Activated gamma-delta T cell treated with anti-CD3 and anti-CD28 coated beads, Interleukin-2, amount 50 U/mL, for 16 hours (primary cell): ENCODE measurements at regions not wholly inside any gene's neighbourhood (a gene's known extent, or its start where the extent isn't known, plus 50 kb on each side); places are given as distances from the start of the nearest gene placed in this dataset.

ENCODE experiments used
- DNase-seq: peaks from one replicate; pipeline ENCODE4 v3.0.0-alpha.2; 2020; ENCODE audit warnings: low read depth

DNA sequence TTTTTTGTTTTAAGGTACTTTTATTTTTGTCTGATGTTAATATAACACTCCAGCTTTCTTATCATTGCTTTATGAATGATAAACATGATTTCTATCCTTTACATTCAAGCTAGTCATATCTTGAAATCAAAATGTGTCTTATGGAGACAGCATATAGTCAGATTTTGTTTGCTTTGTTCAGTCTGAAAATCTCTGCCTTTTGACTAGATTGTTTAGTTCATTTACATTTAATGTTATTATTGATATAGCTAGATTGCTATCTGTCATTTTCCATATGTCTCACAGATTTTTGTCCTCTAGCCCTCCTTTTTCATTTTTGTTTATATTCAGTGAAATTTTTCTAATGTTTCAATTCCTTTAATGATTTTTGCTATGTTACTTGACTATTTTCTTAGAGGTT lies 332.8 kb downstream of the SMOC2 start:
- no peak for DNase-seq

DNA sequence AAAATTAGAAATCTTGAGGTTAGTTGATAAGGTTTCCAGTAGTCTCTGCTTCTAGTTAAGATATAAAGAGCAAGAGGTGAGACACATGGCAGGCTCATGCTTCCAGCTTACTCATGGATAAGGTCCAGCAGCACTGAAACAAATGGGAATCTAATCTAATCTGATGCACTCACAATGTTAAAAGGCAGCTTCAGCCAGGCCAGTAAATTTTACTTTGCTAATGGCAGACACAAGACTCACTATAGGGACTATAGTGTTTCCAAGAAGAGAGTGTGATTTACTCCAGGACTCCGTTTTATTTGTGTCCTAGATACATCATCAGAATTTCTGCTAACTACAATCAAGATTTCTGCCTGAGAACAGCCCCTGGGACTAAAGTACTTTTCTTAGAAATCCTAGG lies 324.8 kb downstream of the SMOC2 start:
- DNase-seq, result no peak

DNA sequence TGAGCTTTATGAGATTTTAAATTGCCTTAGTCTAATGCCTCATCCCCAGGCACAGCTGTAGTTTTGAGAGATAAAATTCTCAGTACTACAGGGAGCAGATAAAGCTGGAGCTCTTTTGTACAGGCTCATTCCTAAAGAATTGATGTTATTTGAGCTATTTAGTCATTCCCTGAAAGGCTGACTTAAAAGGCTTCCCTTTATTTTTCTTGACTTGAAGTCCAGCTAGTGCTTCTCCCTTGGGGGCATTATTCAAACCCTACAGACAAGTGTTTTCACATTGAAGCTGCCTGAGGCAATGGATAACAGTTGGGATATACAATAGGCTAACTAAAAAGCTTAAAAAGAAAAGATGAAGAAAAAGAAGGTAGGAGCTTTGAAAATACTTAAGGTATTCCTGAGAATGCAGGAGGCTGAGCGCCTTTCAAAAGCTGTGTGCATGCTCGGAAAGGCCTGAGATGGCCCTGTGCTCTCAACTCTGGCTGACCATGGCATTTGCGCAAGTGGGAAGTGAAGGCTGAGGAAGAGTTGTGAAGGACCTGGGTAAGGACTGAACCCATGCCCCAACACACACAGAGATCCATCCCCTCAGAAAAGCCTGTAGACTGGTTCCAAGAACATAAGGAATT lies 315.1 kb downstream of the SMOC2 start:
- DNase-seq, result no peak

DNA sequence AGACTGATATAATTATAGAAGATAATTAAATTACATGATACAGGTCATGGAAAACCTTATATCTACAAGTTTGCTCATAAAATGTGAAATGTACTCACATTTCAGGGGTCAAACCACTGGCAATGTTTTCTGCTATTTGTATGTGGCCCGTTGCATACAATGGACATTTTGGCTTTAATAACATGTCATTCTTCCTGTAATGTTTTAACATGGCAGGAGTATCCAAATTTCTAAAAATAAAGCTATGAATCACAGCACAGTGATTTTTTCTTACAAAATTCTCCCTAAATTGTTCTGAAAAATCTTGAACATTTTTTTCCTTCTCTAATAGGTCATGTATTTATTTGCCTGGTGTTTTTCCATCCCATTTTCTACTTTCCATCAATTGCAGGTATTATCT lies 305.7 kb downstream of the SMOC2 start:
- no peak for DNase-seq

DNA sequence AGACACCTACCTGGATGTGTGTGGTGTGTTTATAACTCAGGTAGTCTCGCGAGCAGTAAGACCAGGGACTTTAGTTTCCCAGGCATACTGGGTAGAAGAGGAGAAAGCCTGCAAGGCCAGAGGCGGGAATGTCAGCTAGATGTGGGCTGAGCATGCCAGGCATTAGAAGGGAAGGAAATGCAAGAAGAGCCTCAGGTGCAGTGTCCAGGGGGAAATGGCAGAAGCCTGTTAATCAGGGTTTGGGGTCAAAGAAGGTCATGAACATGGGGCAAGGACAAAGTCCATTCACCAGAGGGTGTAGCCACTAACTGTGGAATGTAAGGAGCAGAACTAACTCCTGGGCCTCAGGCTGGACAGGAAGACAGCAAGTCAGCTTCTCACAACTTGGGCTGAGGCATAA lies 305.0 kb downstream of the SMOC2 start:
- DNase-seq, result no peak

DNA sequence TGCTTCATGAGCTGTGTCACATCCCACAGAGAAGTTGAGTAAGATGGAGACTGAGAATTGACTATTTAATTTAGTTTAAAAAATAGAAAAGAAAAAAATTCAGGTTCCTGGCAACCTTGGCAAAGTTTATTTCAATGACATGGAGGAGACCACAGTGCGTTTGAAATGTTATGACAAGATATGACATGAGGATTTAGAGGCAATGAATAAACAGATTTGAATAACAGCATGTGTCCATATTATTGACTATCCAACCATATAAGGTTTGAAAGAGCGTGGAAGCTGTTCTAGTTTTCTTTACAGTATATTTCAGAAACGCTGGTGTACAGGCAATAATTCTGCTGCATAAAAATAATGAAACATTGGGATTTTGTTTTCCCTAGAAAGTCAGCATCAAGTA lies 303.9 kb downstream of the SMOC2 start:
- no peak for DNase-seq

DNA sequence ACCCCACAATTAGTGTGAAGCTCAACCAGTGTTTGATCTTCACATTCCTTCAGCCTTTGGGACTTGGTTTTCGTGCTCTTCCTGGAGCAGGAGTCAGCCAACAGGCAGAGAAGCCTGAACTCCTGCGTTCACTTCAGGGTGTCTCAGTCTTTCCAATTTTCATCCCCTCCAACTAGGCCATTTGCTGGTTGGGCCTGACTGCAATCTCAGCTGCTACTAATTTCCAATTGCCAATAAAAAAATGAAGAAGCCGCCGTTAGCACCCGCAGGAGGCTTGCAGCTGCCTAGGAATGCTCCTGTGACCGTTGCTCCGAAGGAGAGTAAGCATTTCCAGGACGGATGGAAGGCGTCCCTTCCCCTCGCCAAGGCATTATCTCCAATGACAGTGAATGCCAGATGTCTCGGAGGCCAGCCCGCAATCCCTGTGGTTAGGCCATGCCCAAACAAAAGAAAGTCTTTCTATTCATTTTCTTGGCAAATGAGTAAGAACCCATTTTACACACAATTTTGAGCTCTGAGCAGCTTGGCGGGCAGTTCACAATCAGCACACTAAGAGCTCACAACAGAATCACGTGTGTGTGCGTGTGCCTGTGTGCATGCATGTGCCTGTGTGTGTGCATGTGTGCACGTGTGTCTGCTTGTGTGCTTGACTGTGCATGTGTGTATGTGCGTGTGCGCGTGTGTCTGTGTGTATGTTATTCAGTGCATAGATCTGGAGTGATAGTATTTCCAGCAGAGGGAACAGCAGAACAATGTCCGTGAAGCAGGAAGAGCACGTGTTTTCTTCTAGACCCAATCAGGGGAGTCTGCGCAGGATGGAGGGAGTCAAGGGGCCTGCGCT lies 301.2 kb downstream of the SMOC2 start:
- no peak for DNase-seq

DNA sequence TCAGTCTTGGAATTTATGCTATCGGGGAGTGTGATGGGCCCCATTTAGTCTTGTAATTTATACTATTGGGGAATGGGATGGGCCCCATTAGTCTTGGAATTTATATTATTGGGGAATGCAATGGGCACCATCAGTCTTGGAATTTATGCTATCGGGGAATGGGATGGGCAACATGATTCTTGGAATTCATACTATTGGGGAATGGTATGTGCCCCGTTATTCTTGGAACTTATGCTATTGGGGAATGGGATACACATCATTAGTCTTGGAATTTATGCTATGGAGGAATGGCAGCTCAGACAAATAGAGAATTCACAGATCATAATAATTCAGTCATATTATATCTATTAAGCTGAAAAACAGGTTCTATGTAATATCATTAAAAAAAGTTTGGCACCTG lies 300.3 kb downstream of the SMOC2 start:
- DNase-seq, result no peak

DNA sequence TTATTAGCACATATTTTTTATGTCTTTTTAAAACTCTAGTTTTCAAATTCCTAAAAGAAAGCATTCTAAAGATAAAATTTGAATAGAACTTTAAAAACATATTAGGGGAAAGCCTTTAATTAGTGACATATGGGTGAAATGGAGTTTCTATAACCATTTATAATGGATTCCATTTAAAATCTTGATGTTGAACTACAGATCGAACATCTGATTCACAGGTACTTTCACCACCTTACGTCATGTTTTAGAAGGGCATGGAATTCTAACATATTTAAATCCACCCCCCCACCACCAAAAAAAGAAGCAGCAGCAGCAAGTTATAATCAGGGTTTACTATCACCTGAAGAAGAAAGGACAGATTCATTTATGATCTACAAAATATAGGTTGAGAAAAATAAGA lies 298.4 kb downstream of the SMOC2 start:
- DNase-seq, result no peak

DNA sequence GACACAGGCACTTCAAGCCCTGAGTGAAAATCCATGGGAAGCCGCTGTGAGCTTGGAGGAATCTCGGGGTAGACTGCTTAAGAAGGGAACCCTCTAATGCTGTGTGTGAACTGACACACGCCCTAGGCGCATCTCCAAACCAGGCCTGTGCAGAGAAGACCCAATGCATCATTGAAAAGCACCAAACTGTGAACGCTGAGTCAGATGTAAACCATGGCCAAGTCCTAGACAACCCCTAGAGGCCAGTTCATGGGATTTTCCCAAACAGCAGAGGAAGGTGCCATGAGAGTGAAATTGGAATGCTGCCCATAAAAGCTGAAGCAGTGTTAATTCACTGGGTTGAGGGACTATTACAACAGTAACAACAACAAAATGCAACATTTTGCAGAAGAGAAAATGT lies 296.5 kb downstream of the SMOC2 start:
- DNase-seq, result no peak

DNA sequence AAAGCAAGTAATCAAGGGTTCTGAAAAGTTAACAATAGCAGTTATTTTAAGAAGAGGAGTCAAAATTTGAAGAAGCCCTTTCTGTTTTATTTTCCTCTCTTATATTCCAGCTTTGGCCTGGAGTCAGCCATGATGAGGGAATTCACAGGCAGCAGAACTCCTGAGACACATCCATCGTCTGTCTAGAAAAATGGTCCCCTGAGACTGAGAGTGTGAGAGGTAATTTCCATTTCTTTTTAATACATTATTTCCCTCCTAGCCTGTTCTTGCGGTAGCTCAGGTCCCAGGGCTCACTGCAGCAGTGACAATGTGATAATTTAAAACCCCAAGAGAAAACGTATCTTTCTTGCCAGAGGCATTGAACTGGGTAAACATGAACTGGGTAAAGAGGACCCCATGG lies 296.0 kb downstream of the SMOC2 start:
- no peak for DNase-seq

DNA sequence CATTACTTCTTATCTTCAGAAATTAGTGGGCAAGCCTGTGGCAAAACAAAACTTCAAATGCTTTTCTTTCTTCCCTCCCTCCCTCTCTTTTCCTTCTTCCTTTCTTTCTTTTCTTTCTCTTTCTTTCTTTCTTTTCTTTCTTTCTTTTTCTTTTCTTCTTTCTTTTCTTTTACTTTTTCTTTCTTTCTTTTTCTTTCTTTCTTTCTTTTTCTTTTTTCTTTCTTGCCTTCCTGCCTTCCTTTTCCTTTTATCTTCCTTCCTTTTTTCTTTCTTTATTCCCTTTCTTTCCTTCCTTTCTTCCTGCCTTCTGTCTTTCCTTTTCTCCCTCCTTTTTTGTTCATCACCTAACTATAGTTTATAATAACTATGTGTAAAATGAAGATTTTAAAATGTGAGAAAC lies 295.1 kb downstream of the SMOC2 start:
- no peak for DNase-seq

DNA sequence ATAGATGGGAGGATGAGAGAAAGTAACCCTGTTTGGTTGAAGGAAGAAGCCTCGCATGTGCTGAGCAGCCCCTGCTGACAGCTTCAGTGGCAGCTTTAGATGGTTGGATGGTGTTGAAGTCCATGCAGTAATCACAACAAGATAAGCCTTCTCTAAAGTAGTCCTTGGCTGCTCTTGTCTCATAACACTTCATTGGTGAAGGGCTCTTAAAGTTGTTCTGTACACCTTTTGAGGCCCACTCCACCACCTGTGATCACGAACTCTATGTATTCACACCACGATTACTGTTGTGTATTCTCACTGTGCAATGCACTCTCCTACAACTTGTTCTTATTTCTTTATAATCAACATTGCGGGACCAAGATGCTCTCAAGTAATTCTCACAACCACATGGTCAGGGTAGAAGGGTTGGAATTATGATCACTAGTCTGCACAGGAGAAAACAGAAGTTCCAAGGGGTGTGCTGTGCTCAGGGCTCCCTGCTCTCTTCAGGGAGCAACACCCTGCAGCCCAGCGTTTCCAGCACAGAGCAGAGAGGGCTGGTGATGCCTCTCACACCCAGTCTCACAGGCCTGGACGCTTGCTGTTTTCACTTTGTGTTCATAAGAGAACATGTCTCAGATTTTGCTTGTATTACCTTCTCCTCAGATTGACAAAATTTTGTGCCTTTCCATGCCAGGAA lies 294.4 kb downstream of the SMOC2 start:
- no peak for DNase-seq

DNA sequence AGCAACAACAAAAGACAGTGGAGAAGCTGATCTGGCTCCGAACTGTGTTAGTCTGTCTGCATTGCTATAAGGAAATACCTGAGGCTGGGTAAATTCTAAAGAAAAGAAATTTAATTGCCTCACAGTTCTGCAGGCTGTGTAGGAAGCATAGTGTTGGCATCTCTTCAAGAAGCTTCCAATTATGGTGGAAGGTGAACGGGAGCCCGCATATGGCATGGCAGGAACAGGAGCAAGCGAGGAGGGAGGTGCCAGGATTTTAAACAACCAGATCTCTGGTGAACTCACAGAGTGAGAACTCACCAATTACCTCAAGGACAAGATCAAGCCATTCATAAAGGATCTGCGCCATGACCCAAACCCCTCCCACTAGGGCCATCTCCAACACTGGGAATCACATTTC lies 293.5 kb downstream of the SMOC2 start:
- no peak for DNase-seq

DNA sequence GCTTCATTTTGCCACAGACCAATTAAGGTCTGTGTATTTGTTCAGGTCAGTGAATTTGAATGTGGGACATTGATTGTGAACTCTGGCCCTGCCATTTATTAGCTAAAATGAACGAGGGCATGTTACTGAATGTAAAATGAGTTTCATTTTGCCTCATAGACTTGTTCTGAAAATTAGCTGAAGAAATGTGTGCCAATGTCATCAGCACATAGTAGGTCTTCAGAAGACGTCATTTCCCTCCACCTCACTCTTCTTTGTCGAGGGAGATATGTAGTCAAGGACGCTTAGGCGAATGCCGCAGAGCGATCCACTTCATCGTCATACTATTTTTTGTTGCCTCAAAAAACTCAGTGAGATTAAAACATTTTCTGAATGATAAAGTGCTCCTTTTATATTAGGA lies 291.7 kb downstream of the SMOC2 start:
- DNase-seq, result no peak

DNA sequence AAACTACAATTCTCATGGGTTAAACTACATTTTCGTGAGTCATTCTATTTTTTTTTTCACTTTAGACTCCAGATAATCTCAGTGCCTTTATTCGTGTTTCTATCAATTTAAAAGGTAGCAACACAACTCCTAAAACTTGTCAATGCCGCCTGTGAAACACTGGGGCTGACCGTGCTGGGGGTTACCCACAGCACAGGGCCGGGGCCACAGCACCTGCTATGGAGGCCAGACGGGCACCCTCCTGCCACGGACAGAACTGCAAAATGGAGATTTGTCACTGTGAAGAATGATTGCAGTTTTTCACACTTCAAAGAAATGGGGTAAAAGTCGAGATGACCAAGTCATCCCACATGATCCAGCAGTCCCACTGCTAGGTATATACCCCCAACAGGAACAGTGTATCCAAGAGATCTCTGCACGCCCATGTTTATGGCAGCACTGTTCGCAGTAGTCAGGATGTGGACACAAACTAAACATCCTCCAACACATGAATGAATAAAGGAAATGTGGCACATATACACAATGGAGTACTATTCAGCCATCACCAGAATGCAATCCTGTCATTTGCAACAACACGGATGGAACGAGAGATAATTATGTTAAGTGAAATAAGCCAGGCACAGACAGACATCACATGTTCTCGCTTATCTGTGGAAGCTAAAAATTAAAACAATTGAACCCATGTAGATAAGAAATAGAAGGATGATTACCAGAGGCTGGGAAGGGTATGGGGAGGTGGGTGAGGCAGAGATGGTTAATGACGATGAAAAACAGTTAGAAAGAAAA lies 290.1 kb downstream of the SMOC2 start:
- no peak for DNase-seq

DNA sequence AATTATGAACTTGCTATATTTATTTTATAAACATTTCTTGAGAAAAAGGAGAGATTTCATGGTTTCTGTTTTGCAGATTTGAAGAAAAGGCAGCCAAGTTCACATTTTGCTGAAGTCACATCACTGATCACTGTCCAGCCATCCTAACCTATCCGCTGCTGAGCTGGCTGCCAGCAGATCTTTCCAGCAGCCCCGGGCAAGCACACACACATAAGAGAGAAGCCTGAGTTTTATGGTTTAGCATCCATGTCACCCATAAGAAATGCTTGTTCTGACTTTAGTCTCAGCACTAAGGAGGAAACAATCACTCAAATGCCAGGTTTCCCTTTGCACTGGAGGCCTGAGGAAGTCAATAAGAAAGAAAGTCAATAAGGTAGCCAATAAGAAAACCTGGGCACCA lies 287.1 kb downstream of the SMOC2 start:
- DNase-seq, result no peak

DNA sequence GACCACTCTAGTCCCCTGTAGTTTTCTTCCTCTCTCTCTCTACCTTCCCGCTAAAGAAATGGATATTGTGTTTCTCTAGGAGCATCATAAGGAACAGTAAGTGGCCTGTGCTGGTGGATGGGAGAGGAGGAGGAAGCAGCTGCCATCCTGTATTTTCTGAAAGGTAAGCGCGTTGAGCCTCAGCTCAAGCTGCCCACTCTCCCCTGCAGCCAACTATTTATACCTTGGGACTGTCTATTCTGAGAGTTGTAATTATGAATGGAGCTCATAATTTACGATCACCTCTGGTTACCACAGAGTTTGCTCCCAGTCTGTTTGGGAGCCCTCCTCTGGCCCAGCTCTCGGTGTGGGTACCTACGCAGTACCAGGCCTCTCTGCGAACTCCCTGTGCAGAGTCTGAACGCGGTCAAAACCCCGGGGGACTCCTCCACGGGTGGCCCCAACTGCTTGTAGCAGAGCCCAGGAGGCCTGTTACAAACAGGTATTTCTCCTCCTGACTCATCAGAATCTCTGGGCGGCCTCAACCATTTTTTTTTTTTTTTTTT lies 285.4 kb downstream of the SMOC2 start:
- DNase-seq, result no peak

DNA sequence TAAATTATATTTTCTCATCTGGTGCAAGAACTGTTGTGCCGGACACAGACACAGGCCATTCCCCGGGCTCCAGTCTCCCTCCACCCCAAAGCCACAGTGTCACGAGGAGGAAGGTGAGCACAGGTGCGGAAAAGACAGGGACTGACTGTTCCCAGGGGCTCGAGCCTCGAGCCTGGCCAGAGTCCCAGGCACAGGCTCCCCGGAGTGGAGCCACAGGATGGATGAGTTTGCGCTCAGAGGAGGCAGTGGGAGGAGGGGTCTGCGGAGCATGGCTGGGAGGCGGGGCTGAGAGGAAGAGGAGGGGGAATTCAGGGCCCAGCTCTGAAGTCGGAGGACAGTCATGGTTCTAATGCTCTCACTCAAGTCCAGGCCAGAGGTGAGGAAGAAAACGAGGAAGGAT lies 284.8 kb downstream of the SMOC2 start:
- DNase-seq, result no peak

DNA sequence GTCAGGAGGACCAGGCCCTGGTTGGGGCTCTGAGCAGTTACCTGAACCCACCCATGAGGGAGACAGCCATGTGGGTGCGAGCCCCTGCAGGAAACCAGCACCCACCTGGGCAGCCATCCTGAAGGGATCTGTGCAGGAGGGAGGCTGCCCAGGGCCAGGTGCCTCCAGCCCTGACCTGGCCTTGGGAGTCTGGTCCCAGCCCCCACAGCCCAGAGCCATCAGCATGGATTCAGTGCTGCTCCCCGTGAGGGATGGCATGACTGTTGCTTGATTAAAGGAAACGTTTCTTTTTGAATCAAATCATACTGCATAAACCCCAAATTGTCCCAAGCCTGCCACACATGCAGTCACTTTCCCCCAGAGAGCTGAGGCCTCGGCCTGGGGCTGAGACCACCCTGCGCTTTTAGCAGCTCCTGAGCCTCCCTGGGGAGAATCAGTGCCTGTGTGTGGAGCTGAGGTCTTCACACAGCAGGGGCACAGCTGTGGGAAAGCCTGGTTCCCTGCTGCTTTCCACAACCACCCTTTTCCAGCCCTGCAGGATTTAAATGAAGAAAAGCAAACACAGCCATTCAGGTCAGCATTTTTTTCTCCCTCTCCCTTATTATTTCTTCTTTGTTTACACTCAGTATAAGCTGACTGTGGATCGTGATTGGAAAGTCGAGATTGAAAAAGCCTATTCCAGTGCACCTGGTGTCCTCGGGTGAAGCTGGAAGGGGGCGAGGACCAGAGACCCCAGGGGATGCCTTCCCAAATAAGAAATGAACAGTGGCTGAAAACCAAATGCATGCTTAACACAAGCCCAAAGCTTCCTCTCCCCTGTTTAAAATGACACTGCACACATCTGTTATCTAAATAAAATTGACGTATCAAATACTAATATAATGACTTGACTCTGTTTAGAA lies 283.9 kb downstream of the SMOC2 start:
- no peak for DNase-seq

DNA sequence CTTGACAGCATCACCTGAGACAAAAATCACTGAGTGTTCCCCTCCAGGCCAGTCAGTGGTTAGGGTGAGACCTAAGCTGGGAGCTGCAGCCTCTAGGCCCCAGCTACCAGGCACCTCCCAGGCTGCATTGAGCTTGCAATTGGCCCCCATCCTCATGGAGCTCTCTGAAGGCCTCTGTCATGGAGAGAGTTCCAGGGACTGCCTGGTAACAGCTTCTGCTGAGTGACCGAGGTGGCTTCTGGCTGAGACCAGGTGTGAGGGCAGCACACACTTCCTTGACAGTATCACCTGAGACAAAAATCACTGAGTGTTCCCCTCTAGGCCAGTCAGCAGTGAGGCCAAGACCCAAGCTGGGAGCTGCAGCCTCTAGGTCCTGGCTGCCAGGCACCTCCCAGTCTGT lies 283.0 kb downstream of the SMOC2 start:
- no peak for DNase-seq
